Mesendoderm (in vitro differentiated cells): ENCODE measurements at regions not wholly inside any gene's neighbourhood (a gene's known extent, or its start where the extent isn't known, plus 50 kb on each side); places are given as distances from the start of the nearest gene placed in this dataset.
"Not testable (repeated sequence)": the region's sequence is repeated elsewhere in the genome, so short reads cannot be mapped to it uniquely, and the experiment has no call there.

Source experiments
- DNase-seq: peaks from one replicate; pipeline ENCODE4 v3.0.0; 2013
- H2AK5ac ChIP-seq: 2 replicates; pipeline ENCODE4 v1.6.1; 2013; ENCODE audit warnings: low read length, inconsistent platforms
- H2BK120ac ChIP-seq: 2 replicates; pipeline ENCODE4 v1.6.1; 2013; ENCODE audit warnings: low read depth, mild to moderate bottlenecking, low read length, moderate library complexity, mixed read lengths
- H2BK15ac ChIP-seq: replicated peaks from 2 replicates; pipeline ENCODE4 v1.6.1; 2013; ENCODE audit warnings: low read depth, mild to moderate bottlenecking, moderate library complexity
- H2BK5ac ChIP-seq: 2 replicates; pipeline ENCODE4 v1.6.1; 2013; ENCODE audit warnings: low read length, inconsistent platforms
- H3K18ac ChIP-seq: 2 replicates; pipeline ENCODE4 v1.6.1; 2013; ENCODE audit warnings: mild to moderate bottlenecking, low read length, mixed read lengths
- H3K23ac ChIP-seq: one replicate; pipeline ENCODE4 v1.6.1; 2013; ENCODE audit warnings: low read length
- H3K27ac ChIP-seq: 2 replicates; pipeline ENCODE4 v1.5.1; 2013; ENCODE audit warnings: low read depth, mild to moderate bottlenecking, inconsistent platforms, low read length, moderate library complexity
- H3K27me3 ChIP-seq: 2 replicates; pipeline ENCODE4 v1.6.1; 2013; ENCODE audit warnings: low read length, control low read depth, mild to moderate bottlenecking, inconsistent platforms; ENCODE audit not compliant: insufficient read depth, poor library complexity
- H3K36me3 ChIP-seq: 2 replicates; pipeline ENCODE4 v1.6.1; 2013; ENCODE audit warnings: low read length, inconsistent platforms; ENCODE audit not compliant: control insufficient read depth, insufficient read depth
- H3K4ac ChIP-seq: one replicate; pipeline ENCODE4 v1.6.1; 2013; ENCODE audit warnings: low read depth, mild to moderate bottlenecking, low read length, moderate library complexity
- H3K4me1 ChIP-seq: 2 replicates; pipeline ENCODE4 v1.6.1; 2013; ENCODE audit warnings: low read depth, low read length, inconsistent platforms; ENCODE audit not compliant: control insufficient read depth
- H3K4me2 ChIP-seq: 2 replicates; pipeline ENCODE4 v1.6.1; 2013; ENCODE audit warnings: low read length
- H3K4me3 ChIP-seq: 2 replicates; pipeline ENCODE4 v1.5.1; 2013; ENCODE audit warnings: mild to moderate bottlenecking, low read length
- H3K56ac ChIP-seq: one replicate; pipeline ENCODE4 v1.6.1; 2013; ENCODE audit warnings: low read length
- H3K79me1 ChIP-seq: 2 replicates; pipeline ENCODE4 v1.6.1; 2013; ENCODE audit warnings: low read length, inconsistent platforms
- H3K79me2 ChIP-seq: 2 replicates; pipeline ENCODE4 v1.6.1; 2013; ENCODE audit warnings: mild to moderate bottlenecking, low read length; ENCODE audit not compliant: control insufficient read depth, insufficient read depth
- H3K9ac ChIP-seq: 2 replicates; pipeline ENCODE4 v1.6.1; 2013; ENCODE audit warnings: low read length, inconsistent platforms
- H4K5ac ChIP-seq: one replicate; pipeline ENCODE4 v1.6.1; 2013; ENCODE audit warnings: low read length
- H4K8ac ChIP-seq: one replicate; pipeline ENCODE4 v1.6.1; 2013; ENCODE audit warnings: low read depth, mild to moderate bottlenecking, control low read depth, low read length, moderate library complexity
- WGBS: extraction: QIAGEN DNeasy Blood & Tissue Kit; methylation state at CpG from one replicate; pipeline ENCODE4 v1.1.7; 2013; ENCODE audit warnings: low lambda C conversion rate, missing lambda C conversion rate; ENCODE audit not compliant: insufficient coverage; ENCODE audit errors: extremely low coverage; 5-methylcytosine and 5-hydroxymethylcytosine counted together

DNA sequence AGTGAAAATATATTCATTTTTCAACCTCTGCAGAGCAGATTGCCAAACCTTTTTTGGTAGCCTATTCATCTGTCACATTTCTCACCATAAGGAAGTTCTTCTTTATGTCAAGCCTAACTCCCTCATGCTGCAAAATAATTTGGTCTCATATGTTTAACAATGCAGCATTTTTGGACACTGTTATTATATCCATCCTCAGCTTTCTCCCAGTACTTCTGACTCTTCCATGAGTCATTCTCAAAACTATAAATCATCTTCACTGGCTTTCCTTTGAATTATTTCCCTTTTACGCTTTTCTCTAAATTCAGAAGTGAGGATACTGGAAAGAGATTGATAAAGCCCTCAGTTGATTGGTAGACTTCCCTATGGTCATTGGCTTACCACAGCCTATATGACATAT, 192.2 kb downstream of the TPBG start:
- H2BK120ac ChIP-seq, result no peak overlapping the region
- no peak overlapping the region for H3K4me2 ChIP-seq
- no peaks in the 10 kb centered on the region for H3K27me3 ChIP-seq
- no peaks in the 10 kb centered on the region for H3K36me3 ChIP-seq
- no peak overlapping the region for H3K9ac ChIP-seq
- no CpG with 5 or more reads among the region's 1 CpG for WGBS
- H3K18ac ChIP-seq, result no peak overlapping the region
- no peak overlapping the region for H2BK5ac ChIP-seq
- no peak overlapping the region for H4K5ac ChIP-seq
- no peaks in the 10 kb centered on the region for H3K79me2 ChIP-seq
- no peak overlapping the region for H3K4ac ChIP-seq
- H3K4me1 ChIP-seq, result no peaks in the 10 kb centered on the region
- no peak overlapping the region for H3K4me3 ChIP-seq
- H4K8ac ChIP-seq, result no peak overlapping the region
- no peak overlapping the region for H3K27ac ChIP-seq
- H2AK5ac ChIP-seq, result no peak overlapping the region
- no peak for DNase-seq
- H2BK15ac ChIP-seq, result no peak overlapping the region
- H3K23ac ChIP-seq, result no peak overlapping the region
- H3K56ac ChIP-seq, result no peak overlapping the region
- no peaks in the 10 kb centered on the region for H3K79me1 ChIP-seq

DNA sequence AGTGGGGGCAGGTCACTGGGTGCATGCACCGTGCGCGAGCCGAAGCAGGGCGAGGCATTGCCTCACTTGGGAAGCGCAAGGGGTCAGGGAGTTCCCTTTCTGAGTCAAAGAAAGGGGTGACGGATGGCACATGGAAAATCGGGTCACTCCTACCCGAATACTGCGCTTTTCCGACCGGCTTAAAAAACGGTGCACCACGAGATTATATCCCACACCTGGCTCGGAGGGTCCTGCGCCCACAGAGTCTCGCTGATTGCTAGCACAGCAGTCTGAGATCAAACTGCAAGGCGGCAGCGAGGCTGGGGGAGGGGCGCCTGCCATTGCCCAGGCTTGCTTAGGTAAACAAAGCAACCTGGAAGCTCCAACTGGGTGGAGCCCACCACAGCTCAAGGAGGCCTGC, 194.9 kb downstream of the TPBG start:
- H3K56ac ChIP-seq, H3K79me2 ChIP-seq, H3K27ac ChIP-seq, H3K9ac ChIP-seq, DNase-seq, H3K18ac ChIP-seq, H3K27me3 ChIP-seq, H3K4ac ChIP-seq, H3K23ac ChIP-seq, H2BK5ac ChIP-seq, H4K5ac ChIP-seq, H2AK5ac ChIP-seq, H3K4me2 ChIP-seq, H4K8ac ChIP-seq, H3K4me3 ChIP-seq, H3K4me1 ChIP-seq, H2BK120ac ChIP-seq, H3K36me3 ChIP-seq, H2BK15ac ChIP-seq, H3K79me1 ChIP-seq: not testable (repeated sequence)
- WGBS, result no CpG with 5 or more reads among the region's 20 CpGs

DNA sequence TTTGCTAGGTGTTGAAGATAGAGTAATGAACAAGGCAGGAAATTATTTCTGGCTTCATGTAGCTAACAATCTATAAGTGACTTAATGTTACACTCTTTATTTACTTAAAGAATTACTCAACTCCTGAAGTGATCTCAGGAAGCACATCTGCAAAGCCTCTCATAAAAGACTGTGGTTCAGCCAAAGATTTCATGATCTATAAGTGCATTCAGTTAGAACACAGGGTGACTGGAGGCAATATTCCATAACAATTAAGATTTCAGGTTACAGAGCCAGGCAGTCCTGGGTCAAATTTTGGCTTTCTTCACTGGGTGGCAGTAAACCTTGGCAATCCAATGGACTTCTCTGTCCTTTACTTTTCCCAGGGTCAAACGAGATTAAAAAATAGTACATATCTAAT, 204.0 kb downstream of the TPBG start:
- no peaks in the 10 kb centered on the region for H3K79me2 ChIP-seq
- no peaks in the 10 kb centered on the region for H3K4me1 ChIP-seq
- no peak overlapping the region for H4K5ac ChIP-seq
- no peak for DNase-seq
- H3K4me3 ChIP-seq, result no peak overlapping the region
- no peak overlapping the region for H2BK15ac ChIP-seq
- no peak overlapping the region for H3K18ac ChIP-seq
- H2AK5ac ChIP-seq, result no peak overlapping the region
- H3K27ac ChIP-seq, result no peak overlapping the region
- no peak overlapping the region for H3K56ac ChIP-seq
- no peak overlapping the region for H4K8ac ChIP-seq
- no peak overlapping the region for H2BK120ac ChIP-seq
- no peaks in the 10 kb centered on the region for H3K27me3 ChIP-seq
- H3K79me1 ChIP-seq, result no peaks in the 10 kb centered on the region
- H3K36me3 ChIP-seq, result no peaks in the 10 kb centered on the region
- H2BK5ac ChIP-seq, result no peak overlapping the region
- H3K4me2 ChIP-seq, result no peak overlapping the region
- H3K23ac ChIP-seq, result no peak overlapping the region
- WGBS, result no CpG with 5 or more reads among the region's 1 CpG
- H3K4ac ChIP-seq, result no peak overlapping the region
- no peak overlapping the region for H3K9ac ChIP-seq

DNA sequence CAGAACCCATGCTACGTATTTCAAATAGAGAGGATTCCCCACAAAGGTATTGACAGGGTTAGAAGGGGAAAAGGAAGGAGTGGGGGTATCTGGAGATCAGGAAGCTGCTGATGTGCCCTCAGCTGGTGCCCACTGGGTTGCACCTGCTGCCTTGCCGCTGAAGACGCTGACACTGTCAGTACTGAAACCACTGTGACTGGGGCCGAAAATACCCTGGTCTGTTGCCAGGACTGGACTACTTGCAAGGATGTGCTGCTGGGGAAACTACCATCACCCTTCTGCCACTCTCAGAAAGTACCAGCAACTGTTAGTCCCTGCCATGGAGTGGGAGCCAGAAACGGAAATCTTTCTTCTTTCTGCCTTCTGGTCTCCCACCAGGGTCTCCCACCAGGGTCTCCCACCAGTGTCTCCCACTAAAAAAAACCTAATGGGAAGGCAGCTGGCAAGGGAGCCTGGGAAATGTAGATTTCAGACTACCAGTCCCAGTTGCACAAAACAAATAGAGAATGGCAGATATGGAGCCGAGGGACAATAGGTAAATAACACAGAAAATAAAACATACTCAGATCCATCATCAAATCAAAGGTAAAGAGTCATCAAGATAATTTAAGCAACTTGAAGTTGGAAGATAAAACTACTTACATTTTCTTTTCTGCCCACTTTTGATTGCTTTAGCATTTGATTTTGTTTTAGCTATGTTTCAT, 204.8 kb downstream of the TPBG start:
- Histone ChIP-seq H3K27me3 (no peaks in the 10 kb centered on the region), H3K4me3 (no peak overlapping the region), H3K79me1 (no peaks in the 10 kb centered on the region), H3K4me2 (no peak overlapping the region), H3K9ac (no peak overlapping the region), H2AK5ac (no peak overlapping the region), H2BK15ac (no peak overlapping the region), H3K4ac (no peak overlapping the region), H2BK120ac (no peak overlapping the region), H2BK5ac (no peak overlapping the region), H3K23ac (no peak overlapping the region), H4K8ac (no peak overlapping the region), H3K18ac (no peak overlapping the region), H3K79me2 (no peaks in the 10 kb centered on the region), H3K4me1 (no peaks in the 10 kb centered on the region), H4K5ac (no peak overlapping the region), H3K56ac (no peak overlapping the region), H3K36me3 (no peaks in the 10 kb centered on the region), H3K27ac (no peak overlapping the region)
- DNase-seq, result no peak
- WGBS, result no CpG with 5 or more reads among the region's 6 CpGs

DNA sequence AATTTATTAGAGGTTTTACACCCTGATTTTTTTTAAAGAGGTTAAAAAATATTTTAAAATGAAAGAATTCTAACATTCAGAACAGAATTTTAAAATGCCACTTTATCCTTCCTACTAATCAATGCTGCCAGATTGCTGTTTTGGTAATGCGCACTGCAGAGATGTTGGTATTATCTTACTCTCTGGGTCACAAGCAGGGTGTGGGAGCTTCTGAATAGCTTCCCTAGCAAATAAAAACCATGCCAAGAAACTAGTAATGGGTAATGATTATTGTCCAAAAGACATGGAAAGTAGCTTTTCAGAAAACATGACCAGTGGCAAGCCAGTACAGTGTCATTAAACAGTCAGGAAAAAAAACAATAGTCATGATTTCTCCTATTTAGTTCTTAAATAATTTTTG, 205.4 kb downstream of the TPBG start:
- Histone ChIP-seq H3K56ac (no peak overlapping the region), H3K27me3 (no peaks in the 10 kb centered on the region), H3K36me3 (no peaks in the 10 kb centered on the region), H2AK5ac (no peak overlapping the region), H3K4ac (no peak overlapping the region), H3K79me1 (no peaks in the 10 kb centered on the region), H2BK5ac (no peak overlapping the region), H3K23ac (no peak overlapping the region), H3K9ac (no peak overlapping the region), H2BK120ac (no peak overlapping the region), H3K18ac (no peak overlapping the region), H3K4me3 (no peak overlapping the region), H3K79me2 (no peaks in the 10 kb centered on the region), H2BK15ac (no peak overlapping the region), H4K8ac (no peak overlapping the region), H3K27ac (no peak overlapping the region), H4K5ac (no peak overlapping the region), H3K4me2 (no peak overlapping the region), H3K4me1 (no peaks in the 10 kb centered on the region)
- DNase-seq, result no peak
- WGBS, result no CpG with 5 or more reads among the region's 1 CpG

- Histone ChIP-seq H4K5ac (no peak overlapping the region), H3K79me1 (no peaks in the 10 kb centered on the region), H3K4me2 (no peak overlapping the region), H3K56ac (no peak overlapping the region), H3K27me3 (no peaks in the 10 kb centered on the region), H2BK5ac (no peak overlapping the region), H3K79me2 (no peaks in the 10 kb centered on the region), H4K8ac (no peak overlapping the region), H3K18ac (no peak overlapping the region), H3K27ac (no peak overlapping the region), H3K4ac (no peak overlapping the region), H3K9ac (no peak overlapping the region), H3K4me1 (no peaks in the 10 kb centered on the region), H2BK15ac (no peak overlapping the region), H3K23ac (no peak overlapping the region), H2AK5ac (no peak overlapping the region), H2BK120ac (no peak overlapping the region), H3K4me3 (no peak overlapping the region), H3K36me3 (no peaks in the 10 kb centered on the region)
- WGBS, result no CpG with 5 or more reads among the region's 3 CpGs
- DNase-seq, result no peak
These were observed 206.5 kb downstream of the TPBG start for GRCh38 chr6:82570083-82570482.
